OCI-LY7 (cell line): ENCODE measurements at regions not wholly inside any gene's neighbourhood (a gene's known extent, or its start where the extent isn't known, plus 50 kb on each side); places are given as distances from the start of the nearest gene placed in this dataset.

ENCODE experiments used
- BruUV-seq: library from RNA; stranded (reverse); fragments of 400-500 nt; replicated peaks from 2 replicates; lab custom pipeline; 2021; lab: Mats Ljungman, UMichigan
- CTCF ChIA-PET: fragments of 300-600 bp; sonication (Branson Sonifier 250); formaldehyde crosslinking; loops from one replicate; lab custom pipeline; 2022; ENCODE audit warnings: antibody characterized with exemption; ENCODE audit not compliant: unreplicated experiment; lab: Charles Lee
- POLR2A ChIA-PET: fragments of 300-600 bp; sonication (Branson Sonifier 250); formaldehyde crosslinking; loops from one replicate; lab custom pipeline; 2022; ENCODE audit warnings: antibody characterized with exemption; lab: Charles Lee
- DNase-seq: peaks from one replicate; pipeline ENCODE4 v3.0.0-alpha.2; 2015; ENCODE audit warnings: low spot score
- H2AFZ ChIP-seq: fragments of 200-600 bp; sonication (generic), shearing (Covaris generic); 2 replicates; pipeline ENCODE4 v1.6.1; 2014; ENCODE audit warnings: mild to moderate bottlenecking, antibody characterized with exemption, low read length, moderate library complexity
- H3K27ac ChIP-seq: fragments of 200-600 bp; sonication (generic); 2 replicates; pipeline ENCODE4 v1.5.1; 2014; ENCODE audit warnings: mixed run types, low read depth, mild to moderate bottlenecking, moderate library complexity, low read length, inconsistent platforms; ENCODE audit not compliant: poor library complexity, severe bottlenecking
- H3K36me3 ChIP-seq: fragments of 200-600 bp; sonication (generic); 2 replicates; pipeline ENCODE4 v1.6.1; 2014; ENCODE audit warnings: mild to moderate bottlenecking, antibody characterized with exemption, low read length, moderate library complexity, mixed read lengths; ENCODE audit not compliant: insufficient read depth
- H3K4me1 ChIP-seq: fragments of 200-600 bp; sonication (generic); 2 replicates; pipeline ENCODE4 v1.5.1; 2014; ENCODE audit warnings: mild to moderate bottlenecking, low read length; ENCODE audit not compliant: insufficient read depth, poor library complexity, severe bottlenecking
- H3K4me2 ChIP-seq: fragments of 200-600 bp; sonication (generic); 2 replicates; pipeline ENCODE4 v1.6.1; 2014; ENCODE audit warnings: mild to moderate bottlenecking, low read length
- H3K4me3 ChIP-seq: fragments of 200-600 bp; sonication (generic); 2 replicates; pipeline ENCODE4 v1.5.1; 2014; ENCODE audit warnings: mild to moderate bottlenecking, low read depth, low read length; ENCODE audit not compliant: poor library complexity, severe bottlenecking
- H3K79me2 ChIP-seq: fragments of 200-600 bp; sonication (generic); 2 replicates; pipeline ENCODE4 v1.6.1; 2016; ENCODE audit warnings: low read depth, mild to moderate bottlenecking, low read length, moderate library complexity, mixed read lengths; ENCODE audit not compliant: insufficient read depth
- H3K9me2 ChIP-seq: fragments of 200-600 bp; sonication (generic); 2 replicates; pipeline ENCODE4 v1.6.1; 2016; ENCODE audit warnings: mild to moderate bottlenecking, low read length, mixed read lengths; ENCODE audit not compliant: insufficient read depth
- H3K9me3 ChIP-seq: fragments of 200-600 bp; sonication (generic); 2 replicates; pipeline ENCODE4 v1.6.1; 2014; ENCODE audit warnings: mild to moderate bottlenecking, mixed run types, low read length, mixed read lengths
- H4K20me1 ChIP-seq: fragments of 200-600 bp; sonication (generic); 2 replicates; pipeline ENCODE4 v1.6.1; 2014; ENCODE audit warnings: mild to moderate bottlenecking, antibody characterized with exemption, low read length, moderate library complexity, mixed read lengths; ENCODE audit not compliant: insufficient read depth
- EZH2phosphoT487 ChIP-seq: fragments of 200-600 bp; sonication (generic); IDR thresholded peaks from 2 replicates; pipeline ENCODE4 v1.6.1; 2018; ENCODE audit warnings: low read depth, borderline replicate concordance, mild to moderate bottlenecking, mixed run types, antibody characterized with exemption, low read length, moderate library complexity, mixed read lengths
- intact Hi-C: fragments of 100-400 bp; cut with micrococcal nuclease; formaldehyde crosslinking; loops from one replicate; pipeline ENCODE4 v1.10.0; 2022; ENCODE audit not compliant: unreplicated experiment
- TF ChIP-seq, protein P1 (sequence below): fragments of 200-600 bp; sonication (generic); conservative IDR thresholded peaks from 2 replicates; pipeline ENCODE4 v1.5.1; 2014; ENCODE audit warnings: mild to moderate bottlenecking, antibody characterized with exemption, low read length, moderate library complexity, mixed read lengths

DNA sequence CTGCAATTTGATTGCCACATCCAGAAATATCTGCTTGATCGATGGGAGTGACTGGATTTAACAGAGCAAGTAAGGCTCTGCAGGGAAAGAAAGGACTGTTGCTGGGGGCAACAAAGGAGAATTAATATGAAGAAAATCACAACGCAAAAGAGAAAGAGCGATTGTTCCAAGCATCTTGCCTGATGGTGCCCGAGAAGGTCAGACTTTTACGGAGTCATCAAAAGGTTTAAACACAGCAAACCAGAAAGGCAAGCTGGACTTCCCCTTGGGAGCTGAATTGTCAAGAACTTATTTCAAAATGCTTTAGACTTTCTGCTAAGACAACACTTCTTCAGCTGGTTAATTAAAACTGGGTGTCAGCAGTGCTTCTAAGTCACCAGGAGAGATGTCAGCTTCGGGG is 791.5 kb downstream of the MED13L start:
- TF ChIP-seq, protein P1, sequence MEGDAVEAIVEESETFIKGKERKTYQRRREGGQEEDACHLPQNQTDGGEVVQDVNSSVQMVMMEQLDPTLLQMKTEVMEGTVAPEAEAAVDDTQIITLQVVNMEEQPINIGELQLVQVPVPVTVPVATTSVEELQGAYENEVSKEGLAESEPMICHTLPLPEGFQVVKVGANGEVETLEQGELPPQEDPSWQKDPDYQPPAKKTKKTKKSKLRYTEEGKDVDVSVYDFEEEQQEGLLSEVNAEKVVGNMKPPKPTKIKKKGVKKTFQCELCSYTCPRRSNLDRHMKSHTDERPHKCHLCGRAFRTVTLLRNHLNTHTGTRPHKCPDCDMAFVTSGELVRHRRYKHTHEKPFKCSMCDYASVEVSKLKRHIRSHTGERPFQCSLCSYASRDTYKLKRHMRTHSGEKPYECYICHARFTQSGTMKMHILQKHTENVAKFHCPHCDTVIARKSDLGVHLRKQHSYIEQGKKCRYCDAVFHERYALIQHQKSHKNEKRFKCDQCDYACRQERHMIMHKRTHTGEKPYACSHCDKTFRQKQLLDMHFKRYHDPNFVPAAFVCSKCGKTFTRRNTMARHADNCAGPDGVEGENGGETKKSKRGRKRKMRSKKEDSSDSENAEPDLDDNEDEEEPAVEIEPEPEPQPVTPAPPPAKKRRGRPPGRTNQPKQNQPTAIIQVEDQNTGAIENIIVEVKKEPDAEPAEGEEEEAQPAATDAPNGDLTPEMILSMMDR = no peak
- no peak for TF ChIP-seq EZH2phosphoT487
- BruUV-seq = no TSS peak

DNA sequence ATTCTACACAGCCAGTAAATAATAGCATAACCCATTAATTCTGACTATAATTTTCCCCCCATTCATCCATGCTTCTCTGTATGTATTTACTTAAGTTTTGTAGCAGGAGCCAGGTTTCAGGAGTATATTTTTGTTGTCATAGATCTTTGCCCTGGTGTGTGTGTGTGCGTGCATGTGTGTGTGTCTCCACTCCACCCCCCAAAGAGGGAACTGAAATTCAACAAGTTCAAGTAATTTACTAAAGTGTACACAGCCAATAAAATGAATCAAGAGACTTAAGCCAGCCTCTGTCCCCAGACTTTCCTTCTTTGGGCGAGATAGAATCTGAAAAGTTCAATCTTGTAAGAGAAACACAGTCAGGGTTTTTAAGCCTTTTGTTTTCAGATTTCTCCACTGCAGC is 792.0 kb downstream of the MED13L start:
- H3K27ac ChIP-seq = no peak overlapping the region
- no TSS peak for BruUV-seq
- no peak overlapping the region for H2AFZ ChIP-seq
- H3K9me3 ChIP-seq = no peaks in the 10 kb centered on the region
- TF ChIP-seq EZH2phosphoT487 = no peak
- TF ChIP-seq, protein P1 = no peak
- no peak overlapping the region for H3K4me3 ChIP-seq
- H3K4me1 ChIP-seq = no peaks in the 10 kb centered on the region
- POLR2A ChIA-PET = no interaction called here
- no peak for DNase-seq
- CTCF ChIA-PET = no interaction called here
- no peaks in the 10 kb centered on the region for H3K9me2 ChIP-seq
- no peaks in the 10 kb centered on the region for H3K79me2 ChIP-seq
- no peak overlapping the region for H3K4me2 ChIP-seq
- H3K36me3 ChIP-seq = no peaks in the 10 kb centered on the region
- H4K20me1 ChIP-seq = no peaks in the 10 kb centered on the region
- intact Hi-C loops = no loop called here

More for the DNA sequence above, 791.5 kb downstream of the MED13L start:
- no peaks in the 10 kb centered on the region for H3K9me3 ChIP-seq
- no peak for DNase-seq
- ChIA-PET CTCF (no interaction called here), POLR2A (no interaction called here)
- intact Hi-C loops = no loop called here
- no peak overlapping the region for H3K4me3 ChIP-seq
- no peaks in the 10 kb centered on the region for H4K20me1 ChIP-seq
- no peaks in the 10 kb centered on the region for H3K4me1 ChIP-seq
- no peaks in the 10 kb centered on the region for H3K79me2 ChIP-seq
- no peak overlapping the region for H2AFZ ChIP-seq
- H3K4me2 ChIP-seq = no peak overlapping the region
- H3K9me2 ChIP-seq = no peaks in the 10 kb centered on the region
- H3K36me3 ChIP-seq = no peaks in the 10 kb centered on the region
- no peak overlapping the region for H3K27ac ChIP-seq

DNA sequence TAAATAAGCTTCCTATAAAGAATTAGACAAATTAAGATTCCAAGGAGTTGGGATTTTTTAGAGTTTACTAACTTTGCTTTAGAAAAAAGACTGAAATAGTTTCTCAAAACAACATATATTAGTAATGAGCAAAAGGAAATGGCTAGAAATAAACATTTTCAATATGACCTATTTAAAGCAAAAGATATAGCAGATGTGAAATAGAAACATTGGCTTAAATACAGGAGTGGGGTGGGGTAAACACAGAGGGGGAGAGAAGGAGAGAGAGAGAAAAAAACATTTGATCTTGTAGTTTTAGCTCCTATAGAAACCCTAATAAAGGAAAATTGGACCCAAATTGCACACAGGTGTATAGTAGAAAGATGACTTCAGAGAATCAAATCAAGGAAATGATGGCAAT is 794.5 kb downstream of the MED13L start:
- ChIA-PET CTCF (no interaction called here), POLR2A (no interaction called here)
- Histone ChIP-seq H3K4me1 (no peaks in the 10 kb centered on the region), H3K27ac (no peak overlapping the region), H3K4me3 (no peak overlapping the region), H3K9me3 (no peaks in the 10 kb centered on the region), H3K36me3 (no peaks in the 10 kb centered on the region), H2AFZ (no peak overlapping the region), H3K9me2 (no peaks in the 10 kb centered on the region), H3K79me2 (no peaks in the 10 kb centered on the region), H3K4me2 (no peak overlapping the region), H4K20me1 (no peaks in the 10 kb centered on the region)
- TF ChIP-seq EZH2phosphoT487 = no peak
- TF ChIP-seq, protein P1 = no peak
- no peak for DNase-seq
- BruUV-seq = no TSS peak
- intact Hi-C loops = no loop called here
